ENCODE measurements at regions not wholly inside any gene's neighbourhood (a gene's known extent, or its start where the extent isn't known, plus 50 kb on each side); places are given as distances from the start of the nearest gene placed in this dataset.

GRCh38 chr2:60091266-60091665 lies 462.2 kb downstream of the BCL11A start:
- Mint-ChIP-seq H3K27ac (no peak overlapping the region), H3K4me1 (ENCODE audit: low read depth) (no peaks in the 10 kb centered on the region), H3K36me3 (no peaks in the 10 kb centered on the region), H3K27me3 (no peaks in the 10 kb centered on the region), H3K9me3 (no peaks in the 10 kb centered on the region), H3K4me3 (no peak overlapping the region)
- ChIA-PET POLR2A (no interaction called here), CTCF (no interaction called here)
- intact Hi-C loops (cut with micrococcal nuclease) = no loop called here
- DNase-seq = no peak

DNA sequence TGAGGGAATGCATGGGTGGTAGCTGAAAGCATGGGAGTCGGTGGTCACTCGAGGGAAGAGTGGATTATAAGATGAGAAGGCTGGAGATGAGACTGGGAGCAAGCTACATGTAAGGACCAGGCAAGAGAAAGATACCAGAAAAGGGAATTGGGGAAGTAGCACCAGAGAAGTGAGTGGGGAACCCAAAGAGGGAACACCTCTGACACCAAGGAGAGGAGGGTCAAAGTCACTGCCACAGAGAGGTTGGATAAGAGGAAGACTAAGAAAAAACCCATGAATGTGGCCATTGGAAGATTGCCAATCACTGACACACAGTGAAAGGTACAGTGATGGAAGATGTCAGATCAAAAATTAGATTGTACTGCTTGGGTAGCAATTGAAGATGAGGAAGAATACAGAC lies 473.9 kb downstream of the BCL11A start:
- DNase-seq = no peak
- POLR2A ChIA-PET = no interaction called here
- H3K4me3 Mint-ChIP-seq = no peak overlapping the region
- H3K4me1 Mint-ChIP-seq (ENCODE audit: low read depth) = no peaks in the 10 kb centered on the region
- no peak overlapping the region for H3K27ac Mint-ChIP-seq
- CTCF ChIA-PET = no interaction called here
- H3K27me3 Mint-ChIP-seq = no peaks in the 10 kb centered on the region
- intact Hi-C loops (cut with micrococcal nuclease) = no loop called here
- no peaks in the 10 kb centered on the region for H3K36me3 Mint-ChIP-seq
- H3K9me3 Mint-ChIP-seq = peaks cover 5% of the 10 kb centered on the region

DNA sequence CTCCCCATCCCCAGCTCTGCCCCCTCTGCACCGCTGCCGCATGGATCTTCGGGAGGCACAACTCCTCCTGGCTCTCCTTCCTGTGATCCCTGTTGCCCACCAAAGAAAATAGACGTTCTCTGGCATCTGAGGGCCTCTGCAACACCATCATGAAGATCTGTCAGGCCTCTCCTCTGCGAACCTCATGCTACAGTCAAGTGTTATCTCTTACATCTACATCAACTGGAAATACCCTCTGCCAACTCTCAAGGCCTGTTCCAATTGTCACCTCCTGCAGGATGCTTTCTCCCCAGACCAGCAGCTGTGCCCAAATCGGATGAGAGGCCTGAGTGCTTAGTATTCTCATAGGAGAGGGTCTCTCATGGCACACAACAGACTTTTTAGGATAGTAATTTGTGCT lies 478.4 kb downstream of the BCL11A start:
- no peaks in the 10 kb centered on the region for H3K27me3 Mint-ChIP-seq
- H3K27ac Mint-ChIP-seq = no peak overlapping the region
- no peaks in the 10 kb centered on the region for H3K4me1 Mint-ChIP-seq (ENCODE audit: low read depth)
- CTCF ChIA-PET = no interaction called here
- no peaks in the 10 kb centered on the region for H3K36me3 Mint-ChIP-seq
- DNase-seq = no peak
- POLR2A ChIA-PET = no interaction called here
- intact Hi-C loops (cut with micrococcal nuclease) = no loop called here
- H3K4me3 Mint-ChIP-seq = no peak overlapping the region
- H3K9me3 Mint-ChIP-seq = no peaks in the 10 kb centered on the region

DNA sequence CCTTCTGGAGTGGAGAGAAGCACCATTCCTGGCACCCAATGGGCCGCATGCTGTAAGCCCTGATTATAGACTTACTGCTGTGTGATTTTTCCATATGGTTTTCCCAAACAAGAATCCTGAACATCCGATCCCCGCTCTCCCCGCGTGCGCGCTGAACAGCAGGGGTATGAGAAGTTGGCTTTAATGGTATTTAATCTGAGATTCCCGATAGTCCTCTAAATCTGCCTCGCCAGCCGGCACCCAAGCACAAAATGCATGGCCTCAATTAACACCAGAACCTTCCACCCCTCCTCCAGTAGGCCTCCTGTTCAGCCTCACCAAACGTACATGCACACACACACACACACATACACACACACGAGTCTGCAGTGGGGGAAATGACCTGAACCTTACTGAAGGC lies 480.3 kb downstream of the BCL11A start:
- DNase-seq = no peak
- CTCF ChIA-PET = no interaction called here
- Mint-ChIP-seq H3K27me3 (no peaks in the 10 kb centered on the region), H3K9me3 (no peaks in the 10 kb centered on the region), H3K27ac (no peak overlapping the region), H3K4me1 (ENCODE audit: low read depth) (no peaks in the 10 kb centered on the region), H3K36me3 (no peaks in the 10 kb centered on the region), H3K4me3 (no peak overlapping the region)
- intact Hi-C loops (cut with micrococcal nuclease) = no loop called here
- POLR2A ChIA-PET = no interaction called here

- Mint-ChIP-seq H3K27ac (no peak overlapping the region), H3K4me1 (ENCODE audit: low read depth) (no peaks in the 10 kb centered on the region), H3K9me3 (no peaks in the 10 kb centered on the region), H3K27me3 (no peaks in the 10 kb centered on the region), H3K4me3 (no peak overlapping the region), H3K36me3 (no peaks in the 10 kb centered on the region)
- no peak for DNase-seq
- intact Hi-C loops (cut with micrococcal nuclease) = no loop called here
- CTCF ChIA-PET = no interaction called here
- POLR2A ChIA-PET = no interaction called here
Observed at GRCh38 chr2:60072609-60073008, 480.8 kb downstream of the BCL11A start.

DNA sequence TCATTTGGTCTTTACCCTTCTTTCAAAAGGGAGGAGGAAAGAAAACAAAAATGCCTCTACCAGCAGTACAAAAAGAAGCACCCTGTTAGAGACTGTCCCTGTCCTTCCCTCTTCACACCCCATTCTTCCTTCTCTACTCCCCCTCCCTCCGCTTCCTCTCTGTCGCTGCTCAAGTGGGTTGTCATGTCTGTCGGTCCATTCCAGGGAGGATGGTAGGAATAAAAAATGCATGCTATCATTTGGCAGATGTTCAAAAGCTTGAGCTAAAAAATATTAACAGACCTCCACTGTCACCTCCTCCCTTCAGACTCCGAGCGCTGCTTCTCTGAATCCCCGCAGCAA lies 482.0 kb downstream of the BCL11A start:
- intact Hi-C loops (cut with micrococcal nuclease) = no loop called here
- ChIA-PET CTCF (no interaction called here), POLR2A (no interaction called here)
- DNase-seq = no peak
- Mint-ChIP-seq H3K4me1 (ENCODE audit: low read depth) (no peaks in the 10 kb centered on the region), H3K36me3 (no peaks in the 10 kb centered on the region), H3K4me3 (no peak overlapping the region), H3K27ac (no peak overlapping the region), H3K27me3 (no peaks in the 10 kb centered on the region), H3K9me3 (no peaks in the 10 kb centered on the region)

DNA sequence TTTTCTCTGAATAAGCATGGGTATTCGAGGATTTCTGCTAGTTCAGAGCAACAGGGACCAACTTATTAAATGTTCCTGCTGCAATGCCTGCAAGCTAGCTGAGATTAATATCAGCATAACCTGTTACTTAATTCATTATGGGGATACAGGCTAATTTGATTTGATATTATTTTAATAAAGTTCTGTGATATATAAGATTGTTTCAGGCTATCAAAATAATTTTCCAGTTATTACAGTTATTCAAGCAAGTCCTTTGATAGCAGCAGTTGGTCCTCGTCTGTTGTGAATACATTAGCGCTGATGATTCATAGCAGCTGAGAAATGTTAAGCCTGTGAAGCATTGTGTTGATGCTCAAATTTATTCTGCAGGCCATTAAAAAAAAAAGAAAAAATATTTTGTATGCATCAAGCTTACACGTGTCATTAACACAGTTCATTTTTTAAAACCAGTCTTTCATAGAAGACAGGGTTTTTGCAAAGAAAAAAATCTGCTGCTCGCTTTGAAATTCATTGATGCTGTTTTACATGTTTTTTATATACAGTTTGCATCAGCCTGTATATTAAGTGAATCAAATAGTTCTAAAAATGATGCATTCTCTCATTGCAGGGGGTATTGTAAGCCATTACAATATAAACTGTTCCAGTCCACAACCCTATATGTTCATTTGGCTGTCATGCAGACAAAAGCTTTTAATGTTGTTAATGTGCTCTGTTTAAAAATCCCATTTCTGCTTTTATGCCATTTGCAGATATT lies 482.5 kb downstream of the BCL11A start:
- H3K4me1 Mint-ChIP-seq (ENCODE audit: low read depth) = no peaks in the 10 kb centered on the region
- no peaks in the 10 kb centered on the region for H3K27me3 Mint-ChIP-seq
- H3K4me3 Mint-ChIP-seq = no peak overlapping the region
- no peaks in the 10 kb centered on the region for H3K36me3 Mint-ChIP-seq
- H3K9me3 Mint-ChIP-seq = no peaks in the 10 kb centered on the region
- H3K27ac Mint-ChIP-seq = no peak overlapping the region
- CTCF ChIA-PET = no interaction called here
- no peak for DNase-seq
- intact Hi-C loops (cut with micrococcal nuclease) = no loop called here
- POLR2A ChIA-PET = no interaction called here

GRCh38 chr2:60070196-60070595 lies 483.3 kb downstream of the BCL11A start:
- Mint-ChIP-seq H3K27ac (no peak overlapping the region), H3K9me3 (no peaks in the 10 kb centered on the region), H3K4me3 (no peak overlapping the region), H3K4me1 (ENCODE audit: low read depth) (no peaks in the 10 kb centered on the region), H3K27me3 (no peaks in the 10 kb centered on the region), H3K36me3 (no peaks in the 10 kb centered on the region)
- intact Hi-C loops (cut with micrococcal nuclease) = no loop called here
- DNase-seq = no peak
- CTCF ChIA-PET = no interaction called here
- POLR2A ChIA-PET = no interaction called here

DNA sequence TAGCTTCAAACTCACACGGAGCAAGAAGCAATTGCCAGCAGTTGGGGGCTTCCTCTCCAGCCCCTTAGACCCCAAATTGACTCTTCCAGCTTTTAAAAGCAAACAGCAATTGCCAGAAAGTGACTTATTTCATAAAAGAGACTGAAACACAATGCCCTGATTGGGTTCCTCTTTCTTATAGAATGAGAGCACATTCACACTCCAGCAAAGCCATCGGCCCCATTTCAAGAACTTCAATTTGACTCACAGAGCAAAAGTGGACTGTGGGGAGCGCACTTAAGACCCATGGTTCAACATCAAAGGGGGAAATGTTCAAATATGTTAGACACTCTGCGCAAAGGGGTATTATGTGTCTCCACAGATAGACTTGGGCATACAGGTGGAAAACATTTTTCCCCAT lies 484.7 kb downstream of the BCL11A start:
- intact Hi-C loops (cut with micrococcal nuclease) = no loop called here
- POLR2A ChIA-PET = no interaction called here

DNA sequence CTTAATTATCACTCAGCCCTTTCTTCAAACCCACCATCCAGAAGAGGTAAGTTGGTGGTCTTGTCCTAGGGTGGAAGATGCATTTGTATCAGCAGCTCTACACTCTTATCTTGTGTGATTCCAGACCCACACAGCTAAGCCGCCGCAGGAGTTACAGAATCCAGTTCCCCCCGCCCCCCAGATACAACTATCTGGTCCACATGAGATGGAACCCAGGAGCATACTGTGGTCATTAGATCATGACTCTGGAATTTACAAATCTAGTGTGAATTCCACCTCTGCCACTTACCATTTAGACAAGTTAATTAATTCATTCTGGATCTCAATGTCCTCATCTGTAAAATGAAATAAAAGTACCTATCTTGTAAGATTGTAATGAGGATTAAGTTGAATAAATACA lies 486.4 kb downstream of the BCL11A start:
- intact Hi-C loops (cut with micrococcal nuclease) = no loop called here
- Mint-ChIP-seq H3K36me3 (no peaks in the 10 kb centered on the region), H3K4me3 (no peak overlapping the region), H3K27me3 (no peaks in the 10 kb centered on the region), H3K4me1 (ENCODE audit: low read depth) (no peaks in the 10 kb centered on the region), H3K9me3 (no peaks in the 10 kb centered on the region), H3K27ac (no peak overlapping the region)
- no peak for DNase-seq
- POLR2A ChIA-PET = no interaction called here
- CTCF ChIA-PET = no interaction called here

More for the DNA sequence above, 484.7 kb downstream of the BCL11A start:
- Mint-ChIP-seq H3K4me3 (no peak overlapping the region), H3K4me1 (ENCODE audit: low read depth) (no peaks in the 10 kb centered on the region), H3K9me3 (no peaks in the 10 kb centered on the region), H3K27ac (no peak overlapping the region), H3K36me3 (no peaks in the 10 kb centered on the region), H3K27me3 (no peaks in the 10 kb centered on the region)
- CTCF ChIA-PET = no interaction called here
- DNase-seq = no peak

GRCh38 chr2:60066096-60066839 lies 487.2 kb downstream of the BCL11A start:
- H3K4me3 Mint-ChIP-seq = no peak overlapping the region
- no peaks in the 10 kb centered on the region for H3K4me1 Mint-ChIP-seq (ENCODE audit: low read depth)
- H3K27me3 Mint-ChIP-seq = no peaks in the 10 kb centered on the region
- ChIA-PET CTCF (no interaction called here), POLR2A (no interaction called here)
- intact Hi-C loops (cut with micrococcal nuclease) = no loop called here
- no peaks in the 10 kb centered on the region for H3K36me3 Mint-ChIP-seq
- H3K27ac Mint-ChIP-seq = no peak overlapping the region
- no peak for DNase-seq
- H3K9me3 Mint-ChIP-seq = no peaks in the 10 kb centered on the region

GRCh38 chr2:60064687-60065389 lies 488.6 kb downstream of the BCL11A start:
- Mint-ChIP-seq H3K27ac (no peak overlapping the region), H3K27me3 (no peaks in the 10 kb centered on the region), H3K9me3 (no peaks in the 10 kb centered on the region), H3K4me3 (no peak overlapping the region), H3K36me3 (no peaks in the 10 kb centered on the region), H3K4me1 (ENCODE audit: low read depth) (no peaks in the 10 kb centered on the region)
- ChIA-PET POLR2A (no interaction called here), CTCF (no interaction called here)
- intact Hi-C loops (cut with micrococcal nuclease) = no loop called here
- DNase-seq = no peak

DNA sequence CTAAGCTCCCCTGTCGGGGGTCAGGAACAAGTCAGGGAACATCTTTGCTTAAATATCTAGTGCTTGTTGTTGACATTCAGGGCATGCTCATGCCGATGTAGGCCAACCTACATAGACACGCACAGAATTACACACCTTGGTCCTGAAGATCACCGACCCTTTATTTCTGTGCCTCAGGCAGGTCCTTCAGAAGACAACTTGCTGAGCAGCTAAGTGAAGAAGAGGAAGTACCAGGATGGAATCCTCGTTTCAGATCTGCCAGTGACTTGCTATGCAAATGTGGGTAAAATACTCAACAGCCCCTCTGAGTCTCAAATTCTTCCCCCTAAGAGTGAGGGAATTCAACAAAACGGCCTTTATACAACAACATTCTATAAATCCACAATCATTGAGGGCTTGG lies 494.7 kb downstream of the BCL11A start:
- CTCF ChIA-PET = no interaction called here
- Mint-ChIP-seq H3K27ac (no peak overlapping the region), H3K36me3 (no peaks in the 10 kb centered on the region), H3K9me3 (no peaks in the 10 kb centered on the region), H3K4me3 (no peak overlapping the region), H3K27me3 (no peaks in the 10 kb centered on the region), H3K4me1 (ENCODE audit: low read depth) (no peaks in the 10 kb centered on the region)
- DNase-seq = no peak
- POLR2A ChIA-PET = no interaction called here
- intact Hi-C loops (cut with micrococcal nuclease) = no loop called here
